ENCODE measurements at regions not wholly inside any gene's neighbourhood (a gene's known extent, or its start where the extent isn't known, plus 50 kb on each side); places are given as distances from the start of the nearest gene placed in this dataset.

DNA sequence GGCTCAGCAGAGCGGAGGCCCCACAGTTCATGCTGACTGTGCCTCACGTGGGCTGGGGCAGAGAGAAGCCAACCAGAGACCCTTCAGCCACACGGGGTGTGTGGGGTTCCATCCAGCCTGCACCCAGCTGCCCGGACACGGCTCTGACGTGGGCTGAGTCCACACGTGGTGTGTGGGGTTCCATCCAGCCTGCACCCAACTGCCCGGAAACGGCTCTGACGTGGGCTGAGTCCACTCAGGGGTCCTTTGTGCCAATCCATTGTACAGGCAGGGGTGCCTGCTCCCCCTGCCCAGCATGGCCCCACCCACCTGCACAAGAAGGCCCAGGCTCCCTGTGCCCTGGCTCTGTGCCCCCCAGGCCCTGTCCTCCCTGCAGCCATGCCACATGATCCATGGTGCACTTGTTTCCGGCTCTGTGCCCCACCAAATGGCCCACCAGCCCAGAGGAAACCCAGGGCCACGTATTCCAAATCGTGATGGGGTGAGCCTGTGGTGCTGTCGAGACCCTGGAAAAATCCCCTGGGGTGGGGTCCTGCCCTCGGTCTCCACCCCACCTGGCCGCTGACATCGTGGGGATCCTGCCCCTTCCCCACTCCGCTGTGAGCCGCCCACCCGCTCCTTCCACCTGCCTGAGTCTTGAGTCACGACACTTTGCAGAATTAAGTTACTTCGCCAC is 99.3 kb upstream of the SFSWAP start:
- Mint-ChIP-seq H3K4me3 (no peak overlapping the region), H3K36me3 (ENCODE audit: insufficient read depth) (no peaks in the 10 kb centered on the region), H3K4me1 (ENCODE audit: low read depth in 2 of 2) (peaks cover 24 to 27% of the 10 kb centered on the region in 2 donors), H3K9me3 (no peaks in the 10 kb centered on the region), H3K27me3 (peaks cover under 1 to 7% of the 10 kb centered on the region in 2 donors), H3K27ac (no peak overlapping the region)
- no peak for DNase-seq
- no peak for ATAC-seq (replicated peaks)

DNA sequence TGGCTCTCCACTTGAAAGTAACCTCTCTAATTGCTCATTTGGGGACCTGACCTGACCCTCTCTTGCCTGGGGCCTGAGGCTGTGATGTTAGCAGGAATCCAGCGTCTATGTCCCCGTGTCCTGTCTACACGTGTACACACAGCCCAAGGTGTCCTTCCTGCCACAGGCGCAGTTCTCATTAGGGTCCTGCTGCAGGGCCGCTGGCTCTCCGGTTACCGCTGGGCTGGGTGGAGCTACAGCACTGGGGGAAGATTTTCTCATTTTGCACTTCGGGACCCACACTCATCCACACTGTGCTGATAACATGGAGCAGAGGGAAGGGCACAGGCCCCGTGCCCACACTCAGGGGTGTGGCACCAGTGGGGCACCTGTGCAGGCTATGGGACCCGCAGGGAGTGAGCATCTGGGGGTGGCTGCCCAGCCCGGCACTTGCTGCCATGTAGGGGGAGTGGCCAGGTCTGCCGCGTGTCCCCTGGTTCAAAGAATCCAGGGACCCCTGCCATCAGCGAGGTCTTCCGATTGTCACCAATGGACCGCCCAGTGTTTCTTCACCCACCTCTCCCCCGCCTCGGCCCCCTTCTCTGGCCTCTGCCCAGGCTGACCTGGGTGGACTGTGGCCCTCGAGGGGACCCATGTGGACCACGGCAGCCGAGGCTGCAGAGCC is 98.7 kb upstream of the SFSWAP start:
- DNase-seq (no peak), ATAC-seq (replicated peaks) (no peak)
- Mint-ChIP-seq H3K27me3 (peaks cover 7 to 13% of the 10 kb centered on the region in 2 donors), H3K36me3 (ENCODE audit: insufficient read depth) (no peaks in the 10 kb centered on the region), H3K9me3 (no peaks in the 10 kb centered on the region), H3K4me1 (ENCODE audit: low read depth in 2 of 2) (peaks cover 24% of the 10 kb centered on the region in 2 donors), H3K27ac (no peak overlapping the region), H3K4me3 (no peak overlapping the region)

DNA sequence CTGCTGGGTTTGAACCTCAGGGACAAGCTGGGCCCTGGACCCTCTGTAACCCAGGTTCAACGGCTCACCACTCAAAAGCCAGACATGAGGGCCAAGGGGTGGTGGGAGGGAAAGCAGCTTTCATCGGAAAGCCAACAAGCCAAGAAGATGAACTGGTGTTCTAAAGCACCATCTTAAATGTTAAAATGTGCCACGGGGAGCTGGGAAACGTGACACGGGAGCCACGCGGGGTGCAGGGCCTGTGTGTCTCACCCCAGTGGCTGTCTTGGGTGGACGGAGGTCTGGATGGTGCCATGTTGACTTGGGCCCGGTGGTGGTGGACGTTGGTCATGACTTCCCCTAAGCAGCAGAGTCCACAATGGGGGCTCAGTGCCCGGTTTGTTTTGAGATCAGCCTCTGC is 97.7 kb upstream of the SFSWAP start:
- no peak overlapping the region for H3K4me3 Mint-ChIP-seq
- H3K36me3 Mint-ChIP-seq (ENCODE audit: insufficient read depth) = no peaks in the 10 kb centered on the region
- no peak for ATAC-seq (replicated peaks)
- peak overlapping the region in 1 of 2 donors; percentile 69 for H3K27ac Mint-ChIP-seq
- H3K9me3 Mint-ChIP-seq = no peaks in the 10 kb centered on the region
- peaks cover 14 to 15% of the 10 kb centered on the region in 2 donors for H3K4me1 Mint-ChIP-seq (ENCODE audit: low read depth in 2 of 2)
- H3K27me3 Mint-ChIP-seq = peaks cover 9 to 23% of the 10 kb centered on the region in 2 donors
- no peak for DNase-seq

DNA sequence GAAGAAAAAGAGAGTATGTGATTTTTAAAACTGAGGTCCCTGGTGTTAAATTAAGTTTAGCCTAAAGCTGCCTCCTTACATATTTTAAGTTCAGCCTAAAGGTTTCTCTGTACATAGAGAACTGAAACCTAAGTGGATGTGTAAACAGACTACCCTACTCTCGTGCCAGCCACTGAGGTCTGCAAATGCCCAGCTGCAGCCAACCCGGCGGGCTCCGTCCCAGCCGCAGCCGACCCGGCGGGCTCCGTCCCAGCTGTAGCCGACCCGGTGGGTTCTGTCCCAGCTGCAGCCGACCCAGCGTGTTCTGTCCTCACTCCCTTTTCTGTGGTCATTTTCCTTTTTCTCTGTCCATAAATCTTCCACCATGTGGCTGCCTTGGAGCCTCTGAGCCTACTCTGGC is 97.2 kb upstream of the SFSWAP start:
- no peaks in the 10 kb centered on the region for H3K9me3 Mint-ChIP-seq
- no peak overlapping the region for H3K27ac Mint-ChIP-seq
- H3K36me3 Mint-ChIP-seq (ENCODE audit: insufficient read depth) = no peaks in the 10 kb centered on the region
- peaks cover 11 to 28% of the 10 kb centered on the region in 2 donors for H3K27me3 Mint-ChIP-seq
- DNase-seq (no peak), ATAC-seq (replicated peaks) (no peak)
- H3K4me1 Mint-ChIP-seq (ENCODE audit: low read depth in 2 of 2) = peaks cover 12 to 14% of the 10 kb centered on the region in 2 donors
- H3K4me3 Mint-ChIP-seq = no peak overlapping the region

DNA sequence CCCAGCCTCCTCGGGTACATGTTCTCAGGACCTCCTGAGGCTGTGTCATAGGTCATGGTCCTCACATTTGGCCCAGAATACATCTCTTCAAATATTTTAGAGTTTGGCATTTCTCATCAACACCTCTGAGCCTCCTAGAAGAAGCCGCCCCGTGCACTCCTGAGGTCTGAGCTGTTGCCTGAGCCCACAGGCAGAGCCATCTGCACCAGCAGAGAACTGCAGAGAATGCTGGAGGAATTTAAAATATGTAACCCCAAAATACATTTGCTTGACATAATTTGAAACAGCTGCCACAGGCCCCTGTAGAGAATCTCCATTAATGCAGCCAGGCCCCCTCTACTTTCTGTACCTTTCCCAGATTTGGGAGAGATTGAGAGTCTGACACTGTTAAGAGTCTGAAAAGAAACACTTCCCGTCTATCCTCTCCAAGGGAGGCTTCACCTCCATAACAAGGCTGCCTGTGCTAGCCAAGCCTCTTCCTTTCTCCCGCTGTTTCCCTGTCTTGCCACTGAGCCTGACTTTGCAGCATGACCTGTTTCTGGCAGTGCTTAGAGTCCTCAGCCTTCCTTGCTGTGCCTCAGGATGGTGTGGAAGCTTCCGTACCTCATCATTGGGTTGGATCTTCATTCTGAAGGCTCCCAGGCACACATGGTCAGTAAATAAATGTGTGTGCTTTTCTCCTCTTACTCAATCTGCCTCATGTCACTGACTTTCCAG is 95.4 kb upstream of the SFSWAP start:
- ATAC-seq (replicated peaks) (no peak), DNase-seq (no peak)
- Mint-ChIP-seq H3K36me3 (ENCODE audit: insufficient read depth) (no peaks in the 10 kb centered on the region), H3K9me3 (no peaks in the 10 kb centered on the region), H3K4me3 (no peak overlapping the region), H3K27me3 (peaks cover 16 to 36% of the 10 kb centered on the region in 2 donors), H3K27ac (no peak overlapping the region), H3K4me1 (ENCODE audit: low read depth in 2 of 2) (no peaks in the 10 kb centered on the region)

DNA sequence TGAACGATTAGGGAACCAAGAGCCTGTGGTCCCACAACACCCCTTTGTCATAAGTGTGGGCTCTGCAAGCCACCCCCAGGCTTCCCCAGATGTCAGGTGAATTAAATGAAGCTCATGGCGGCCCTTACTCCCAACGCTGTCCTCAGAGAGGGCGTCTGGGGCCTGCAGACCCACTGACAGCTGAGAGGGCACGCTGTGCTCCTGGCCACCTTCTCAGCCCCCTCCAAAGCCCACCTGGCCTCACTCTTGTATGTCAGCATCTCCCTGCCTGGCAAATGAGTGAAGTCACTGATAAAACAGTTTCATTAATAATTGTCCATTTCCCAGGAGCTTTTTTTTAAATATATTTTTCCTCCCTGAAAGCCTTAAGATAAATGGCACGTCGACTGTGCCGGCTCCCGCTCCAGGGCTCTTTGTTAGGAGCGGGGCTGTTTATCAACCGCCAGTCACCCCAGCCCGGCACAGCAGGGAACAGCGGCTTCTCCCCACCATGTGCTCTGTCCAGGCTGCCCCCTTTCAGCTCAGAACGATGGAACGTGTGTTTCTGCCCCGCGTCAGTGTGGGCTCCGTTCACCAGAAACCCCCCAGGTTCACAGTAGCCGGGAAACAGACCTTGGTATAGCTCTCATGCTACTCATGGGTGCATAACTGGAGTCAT is 94.7 kb upstream of the SFSWAP start:
- Mint-ChIP-seq H3K27me3 (peaks cover 16 to 36% of the 10 kb centered on the region in 2 donors), H3K36me3 (ENCODE audit: insufficient read depth) (no peaks in the 10 kb centered on the region), H3K4me1 (ENCODE audit: low read depth in 2 of 2) (no peaks in the 10 kb centered on the region), H3K27ac (no peak overlapping the region), H3K9me3 (no peaks in the 10 kb centered on the region), H3K4me3 (no peak overlapping the region)
- ATAC-seq (replicated peaks) (no peak), DNase-seq (no peak)

DNA sequence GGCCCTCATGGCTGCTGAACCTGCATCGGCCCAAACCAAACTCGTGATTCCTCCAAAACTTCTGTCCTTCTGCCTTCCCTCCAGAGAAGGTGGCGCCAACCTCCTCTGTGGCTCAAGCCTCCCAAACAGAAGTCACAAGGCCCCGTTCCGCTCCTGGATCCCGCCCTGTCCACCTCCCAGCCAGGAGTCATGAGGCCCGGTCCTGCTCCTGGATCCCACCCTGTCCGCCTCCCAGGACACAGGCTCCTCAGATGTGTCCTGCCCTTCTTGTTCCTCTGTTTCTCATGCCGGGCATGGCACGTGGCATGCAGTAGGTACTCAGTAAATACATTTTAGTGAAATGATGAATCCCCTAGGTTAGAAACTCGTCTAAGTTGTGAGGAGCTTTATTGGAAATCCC is 94.2 kb upstream of the SFSWAP start:
- Mint-ChIP-seq H3K9me3 (no peaks in the 10 kb centered on the region), H3K27ac (no peak overlapping the region), H3K36me3 (ENCODE audit: insufficient read depth) (no peaks in the 10 kb centered on the region), H3K4me1 (ENCODE audit: low read depth in 2 of 2) (no peaks in the 10 kb centered on the region), H3K27me3 (peaks cover 16 to 36% of the 10 kb centered on the region in 2 donors), H3K4me3 (no peak overlapping the region)
- DNase-seq = no peak
- ATAC-seq (replicated peaks) = no peak

DNA sequence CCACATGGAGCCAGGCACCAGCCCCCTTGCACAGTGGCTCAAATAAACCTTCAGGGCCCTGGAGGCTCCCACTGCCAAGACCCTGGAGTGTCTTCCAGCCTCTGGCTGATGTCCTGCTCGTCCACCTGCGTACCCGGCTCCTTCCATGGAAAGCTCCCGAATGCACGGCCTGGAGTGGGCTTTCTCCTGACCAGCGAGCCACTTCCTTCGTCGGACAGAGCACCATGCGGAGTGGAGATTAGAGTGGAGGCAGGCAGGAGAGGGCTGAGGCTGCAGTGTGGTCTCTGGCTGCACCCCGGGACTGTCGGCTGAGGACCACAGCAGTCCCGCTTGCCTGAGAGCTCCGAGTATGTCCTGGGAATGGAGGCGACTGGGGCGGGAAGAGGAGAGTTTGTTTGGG is 93.7 kb upstream of the SFSWAP start:
- Mint-ChIP-seq H3K4me1 (ENCODE audit: low read depth in 2 of 2) (peaks cover 0 to 1% of the 10 kb centered on the region in 2 donors), H3K9me3 (no peaks in the 10 kb centered on the region), H3K4me3 (no peak overlapping the region), H3K36me3 (ENCODE audit: insufficient read depth) (no peaks in the 10 kb centered on the region), H3K27ac (no peak overlapping the region), H3K27me3 (peaks cover 16 to 36% of the 10 kb centered on the region in 2 donors)
- ATAC-seq (replicated peaks) = no peak
- DNase-seq = no peak

DNA sequence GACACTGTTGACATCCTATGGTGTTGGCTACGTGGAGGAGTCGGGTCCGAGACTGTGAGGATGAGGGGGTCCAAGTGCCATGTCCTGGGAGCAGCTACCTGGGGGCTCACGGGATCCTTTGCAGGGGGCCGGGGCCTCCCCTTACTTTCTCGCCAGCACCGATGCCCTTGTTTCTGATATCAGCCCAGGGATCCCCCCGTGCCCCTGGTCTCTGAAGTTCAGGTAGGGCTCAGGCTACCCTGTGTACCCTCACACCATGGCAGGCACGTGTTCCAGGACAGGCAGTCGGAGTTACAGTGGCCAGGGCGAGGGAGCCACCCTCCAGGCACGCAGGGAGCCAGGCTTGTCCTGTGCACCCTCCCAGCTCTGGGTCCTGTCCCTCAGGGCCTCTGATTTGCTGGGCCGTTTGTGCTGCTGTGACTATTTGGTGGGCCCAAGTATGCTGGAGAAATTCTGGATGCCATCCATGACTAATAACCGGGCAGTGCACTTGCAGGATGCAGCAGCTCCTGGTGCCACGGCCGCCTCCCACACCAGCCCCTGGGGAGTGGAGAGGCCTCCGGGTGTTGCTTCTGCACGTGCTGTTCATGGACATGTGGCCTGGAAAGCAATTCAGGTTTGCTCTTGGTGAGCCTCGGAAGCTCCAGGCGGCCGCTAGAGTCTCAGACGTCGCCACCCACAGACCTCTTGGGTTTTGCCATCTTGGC is 93.1 kb upstream of the SFSWAP start:
- peaks cover 0 to 1% of the 10 kb centered on the region in 2 donors for H3K4me1 Mint-ChIP-seq (ENCODE audit: low read depth in 2 of 2)
- no peaks in the 10 kb centered on the region for H3K36me3 Mint-ChIP-seq (ENCODE audit: insufficient read depth)
- H3K4me3 Mint-ChIP-seq = no peak overlapping the region
- H3K27ac Mint-ChIP-seq = no peak overlapping the region
- no peak for DNase-seq
- H3K27me3 Mint-ChIP-seq = peaks cover 16 to 36% of the 10 kb centered on the region in 2 donors
- no peak for ATAC-seq (replicated peaks)
- no peaks in the 10 kb centered on the region for H3K9me3 Mint-ChIP-seq

DNA sequence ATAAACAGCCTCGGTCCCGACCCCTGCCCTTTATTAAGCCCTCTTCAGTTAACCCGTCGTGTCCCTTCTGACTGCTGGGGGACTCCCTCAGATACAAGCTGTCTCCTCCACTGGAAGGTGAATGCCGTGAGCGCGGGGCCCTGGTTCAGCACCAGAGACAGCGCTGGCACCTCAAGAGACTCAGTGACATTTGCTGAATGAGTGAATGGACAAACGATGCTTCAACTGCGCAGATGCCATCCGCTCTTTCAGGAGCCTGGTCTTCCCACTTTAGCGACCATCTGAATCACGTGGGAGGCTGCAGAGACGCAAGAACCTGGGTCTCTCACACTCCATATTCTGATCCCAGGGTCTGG is 92.6 kb upstream of the SFSWAP start:
- Mint-ChIP-seq H3K27me3 (peaks cover 16 to 36% of the 10 kb centered on the region in 2 donors), H3K27ac (no peak overlapping the region), H3K4me1 (ENCODE audit: low read depth in 2 of 2) (peaks cover 0 to 1% of the 10 kb centered on the region in 2 donors), H3K9me3 (no peaks in the 10 kb centered on the region), H3K36me3 (ENCODE audit: insufficient read depth) (no peaks in the 10 kb centered on the region), H3K4me3 (no peak overlapping the region)
- DNase-seq (no peak), ATAC-seq (replicated peaks) (no peak)

DNA sequence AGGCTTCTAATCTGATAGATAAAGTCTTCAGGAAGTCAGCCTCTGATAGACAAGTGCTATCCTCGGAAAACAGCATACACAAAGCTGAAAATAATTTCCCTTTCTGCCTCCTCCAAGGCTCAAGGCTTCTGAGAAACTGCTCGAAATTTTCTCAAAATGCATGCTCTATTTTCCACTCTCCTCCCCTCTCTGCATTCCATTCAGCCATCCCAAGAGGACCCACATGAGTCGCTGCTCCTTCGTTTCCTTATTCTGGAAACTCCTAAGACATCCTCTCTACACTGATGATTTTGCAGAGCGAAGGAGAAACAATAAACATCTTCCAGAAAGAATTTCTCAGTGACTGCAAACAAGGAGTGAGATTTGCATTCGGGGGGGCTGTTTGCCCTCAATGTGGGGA is 92.2 kb upstream of the SFSWAP start:
- Mint-ChIP-seq H3K36me3 (ENCODE audit: insufficient read depth) (no peaks in the 10 kb centered on the region), H3K27me3 (peaks cover 16 to 36% of the 10 kb centered on the region in 2 donors), H3K4me1 (ENCODE audit: low read depth in 2 of 2) (peaks cover 0 to 1% of the 10 kb centered on the region in 2 donors), H3K4me3 (no peak overlapping the region), H3K27ac (no peak overlapping the region), H3K9me3 (no peaks in the 10 kb centered on the region)
- ATAC-seq (replicated peaks) (no peak), DNase-seq (no peak)

DNA sequence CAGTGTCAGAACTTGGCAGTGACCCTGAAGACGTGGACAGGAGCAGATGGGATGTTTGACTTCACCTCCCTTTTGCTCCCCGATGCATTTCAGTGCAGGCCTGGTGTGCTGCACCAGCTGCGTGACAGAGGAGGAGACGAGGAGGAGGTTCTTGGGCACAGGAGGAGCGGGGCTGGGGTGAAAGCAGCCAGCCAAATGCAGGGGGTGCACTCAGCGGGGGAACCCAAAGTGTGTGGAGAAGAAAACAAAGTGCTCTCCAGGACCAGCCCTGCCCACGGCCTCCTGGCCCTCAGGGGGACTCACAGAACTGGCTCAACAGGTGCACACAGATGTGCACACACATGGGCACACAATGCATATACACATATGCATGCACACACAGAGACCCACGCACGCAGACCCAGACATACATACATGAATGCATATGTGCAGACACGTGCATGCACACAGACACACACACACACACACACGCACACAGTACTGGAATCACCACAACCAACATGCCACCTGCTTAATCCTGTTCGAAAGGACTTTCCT is 91.7 kb upstream of the SFSWAP start:
- no peaks in the 10 kb centered on the region for H3K36me3 Mint-ChIP-seq (ENCODE audit: insufficient read depth)
- H3K4me1 Mint-ChIP-seq (ENCODE audit: low read depth in 2 of 2) = peaks cover 0 to 1% of the 10 kb centered on the region in 2 donors
- peaks cover 16 to 36% of the 10 kb centered on the region in 2 donors for H3K27me3 Mint-ChIP-seq
- H3K27ac Mint-ChIP-seq = no peak overlapping the region
- no peaks in the 10 kb centered on the region for H3K9me3 Mint-ChIP-seq
- ATAC-seq (replicated peaks) = no peak
- DNase-seq = no peak
- no peak overlapping the region for H3K4me3 Mint-ChIP-seq

Measured in effector memory CD8-positive, alpha-beta T cell (primary cell).